ENCODE measurements at regions not wholly inside any gene's neighbourhood (a gene's known extent, or its start where the extent isn't known, plus 50 kb on each side); places are given as distances from the start of the nearest gene placed in this dataset.
"Not testable (repeated sequence)": the region's sequence is repeated elsewhere in the genome, so short reads cannot be mapped to it uniquely, and the experiment has no call there.

DNA sequence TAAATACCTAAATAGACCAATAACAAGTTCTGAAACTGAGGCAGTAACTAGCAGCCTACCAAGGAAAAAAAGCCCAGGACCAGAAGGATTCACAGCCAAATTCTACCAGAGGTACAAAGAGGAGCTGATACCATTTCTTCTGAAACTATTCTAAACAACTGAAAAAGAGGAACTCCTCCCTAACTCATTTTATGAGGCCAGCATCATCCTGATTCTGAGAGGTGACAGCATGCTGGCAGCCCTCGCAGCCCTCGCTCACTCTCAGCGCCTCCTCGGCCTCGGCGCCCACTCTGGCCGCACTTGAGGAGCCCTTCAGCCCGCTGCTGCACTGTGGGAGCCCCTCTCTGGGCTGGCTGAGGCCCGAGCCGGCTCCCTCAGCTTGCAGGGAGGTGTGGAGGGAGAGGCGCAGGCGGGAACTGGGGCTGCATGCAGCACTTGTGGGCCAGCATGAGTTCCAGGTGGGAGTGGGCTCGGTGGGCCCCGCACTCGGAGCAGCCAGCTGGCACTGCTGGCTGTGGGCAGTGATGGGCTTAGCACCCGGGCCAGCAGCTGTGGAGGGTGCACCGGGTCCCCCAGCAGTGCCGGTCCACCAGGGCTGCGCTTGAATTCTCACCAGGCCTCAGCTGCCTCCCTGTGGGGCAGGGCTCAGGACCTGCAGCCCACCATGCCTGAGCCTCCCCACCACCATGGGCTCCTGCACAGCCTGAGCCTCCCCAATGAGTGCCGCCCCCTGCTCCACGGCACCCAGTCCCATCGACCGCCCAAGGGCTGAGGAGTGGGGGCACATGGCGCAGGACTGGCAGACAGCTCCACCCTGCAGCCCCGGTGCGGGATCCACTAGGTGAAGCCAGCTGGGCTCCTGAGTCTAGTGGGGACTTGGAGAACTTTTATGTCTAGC, 263.5 kb upstream of the CRIM1 start:
- not testable (repeated sequence) for H3K4me1 ChIP-seq (ENCODE audit: control insufficient read depth in 1 of 2, insufficient read depth in 2 of 2, low read length in 2 of 2); H3K36me3 ChIP-seq (ENCODE audit: control insufficient read depth in 1 of 2, insufficient read depth in 2 of 2, low read length in 2 of 2)

DNA sequence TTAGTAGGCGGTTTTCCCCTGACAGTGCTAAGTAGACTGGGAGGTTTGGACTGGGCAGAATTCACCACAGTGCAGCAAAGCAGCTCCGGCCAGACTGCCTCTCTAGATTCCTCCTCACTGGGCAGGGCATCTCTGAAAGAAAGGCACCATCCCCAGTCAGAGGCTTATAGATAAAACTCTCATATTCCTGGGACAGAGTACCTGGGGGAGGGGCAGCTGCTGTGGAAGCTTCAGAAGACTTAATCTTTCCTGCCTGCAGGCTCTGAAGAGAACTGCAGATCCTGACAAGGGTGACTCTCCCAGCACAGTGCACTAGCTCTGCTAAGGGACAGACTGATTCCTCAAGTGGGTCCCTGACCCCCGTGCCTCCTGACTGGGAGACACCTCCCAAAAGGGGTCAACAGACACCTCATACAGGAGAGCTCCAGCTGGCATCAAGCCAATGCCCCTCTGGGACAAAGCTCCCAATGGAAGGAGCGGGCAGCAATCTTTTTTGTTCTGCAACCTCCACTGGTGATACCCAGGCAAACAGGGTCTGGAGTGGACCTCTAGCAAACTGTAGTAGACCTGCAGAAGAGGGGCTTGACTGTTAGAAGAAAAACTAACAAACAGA, 266.8 kb upstream of the CRIM1 start:
- no peaks in the 10 kb centered on the region for H3K4me1 ChIP-seq (ENCODE audit: control insufficient read depth in 1 of 2, insufficient read depth in 2 of 2, low read length in 2 of 2)
- no peaks in the 10 kb centered on the region for H3K27me3 ChIP-seq (ENCODE audit: low read depth, low read length)
- no peak overlapping the region for H3K4me3 ChIP-seq (ENCODE audit: low read depth in 1 of 2, low read length in 2 of 2)
- H3K27ac ChIP-seq (ENCODE audit: low read length), result no peak overlapping the region
- H3K9me3 ChIP-seq (ENCODE audit: control insufficient read depth in 1 of 2, low read length in 2 of 2), result no peaks in the 10 kb centered on the region
- H3K36me3 ChIP-seq (ENCODE audit: control insufficient read depth in 1 of 2, insufficient read depth in 2 of 2, low read length in 2 of 2), result no peaks in the 10 kb centered on the region

More for the DNA sequence above, 263.5 kb upstream of the CRIM1 start:
- H3K27me3 ChIP-seq (ENCODE audit: low read depth, low read length); H3K9me3 ChIP-seq (ENCODE audit: control insufficient read depth in 1 of 2, low read length in 2 of 2); H3K27ac ChIP-seq (ENCODE audit: low read length); H3K4me3 ChIP-seq (ENCODE audit: low read depth in 1 of 2, low read length in 2 of 2): not testable (repeated sequence)

DNA sequence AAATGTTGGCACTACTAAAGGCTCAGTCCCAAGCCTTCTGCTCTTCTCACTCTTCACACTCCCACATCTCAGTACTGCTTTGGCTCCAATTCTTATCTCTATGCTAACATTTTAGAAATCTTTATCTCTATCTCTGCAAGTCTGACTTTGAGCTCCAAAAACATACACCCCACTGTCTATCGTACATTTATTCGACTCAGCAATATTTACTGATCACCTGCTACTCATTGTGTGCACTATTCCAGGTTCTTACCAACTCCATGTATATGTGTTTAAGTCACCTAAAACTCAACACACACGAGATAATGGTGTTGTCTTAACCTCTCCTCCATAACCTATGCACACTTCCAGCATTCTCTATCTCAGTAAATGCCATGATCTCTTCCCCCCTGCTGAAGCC, 268.2 kb upstream of the CRIM1 start:
- Histone ChIP-seq H3K4me1 (ENCODE audit: control insufficient read depth in 1 of 2, insufficient read depth in 2 of 2, low read length in 2 of 2) (no peaks in the 10 kb centered on the region), H3K27ac (ENCODE audit: low read length) (no peak overlapping the region), H3K9me3 (ENCODE audit: control insufficient read depth in 1 of 2, low read length in 2 of 2) (no peaks in the 10 kb centered on the region), H3K36me3 (ENCODE audit: control insufficient read depth in 1 of 2, insufficient read depth in 2 of 2, low read length in 2 of 2) (no peaks in the 10 kb centered on the region), H3K27me3 (ENCODE audit: low read depth, low read length) (no peaks in the 10 kb centered on the region), H3K4me3 (ENCODE audit: low read depth in 1 of 2, low read length in 2 of 2) (no peak overlapping the region)

DNA sequence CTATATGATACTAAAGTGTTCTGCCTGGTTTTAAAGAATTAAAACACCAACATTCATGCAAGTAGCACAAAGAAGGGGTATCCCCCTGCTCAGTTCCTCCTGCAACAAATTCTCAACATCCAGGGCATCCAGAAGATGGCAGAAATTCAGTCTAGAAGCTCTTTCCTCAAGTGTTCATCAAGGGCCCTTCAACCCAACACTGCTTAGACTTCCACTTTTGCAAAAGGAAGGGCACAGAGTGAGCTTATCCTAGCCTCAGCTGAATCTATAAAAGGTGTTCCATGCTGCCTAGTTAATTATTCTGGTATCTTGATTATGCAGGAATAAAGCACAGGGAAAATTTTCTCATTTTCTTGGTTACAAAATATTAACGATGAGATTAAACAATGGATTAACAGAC, 275.8 kb upstream of the CRIM1 start:
- H3K27me3 ChIP-seq (ENCODE audit: low read depth, low read length), result no peaks in the 10 kb centered on the region
- no peaks in the 10 kb centered on the region for H3K4me1 ChIP-seq (ENCODE audit: control insufficient read depth in 1 of 2, insufficient read depth in 2 of 2, low read length in 2 of 2)
- H3K9me3 ChIP-seq (ENCODE audit: control insufficient read depth in 1 of 2, low read length in 2 of 2), result no peaks in the 10 kb centered on the region
- no peak overlapping the region for H3K27ac ChIP-seq (ENCODE audit: low read length)
- no peak overlapping the region for H3K4me3 ChIP-seq (ENCODE audit: low read depth in 1 of 2, low read length in 2 of 2)
- no peaks in the 10 kb centered on the region for H3K36me3 ChIP-seq (ENCODE audit: control insufficient read depth in 1 of 2, insufficient read depth in 2 of 2, low read length in 2 of 2)

DNA sequence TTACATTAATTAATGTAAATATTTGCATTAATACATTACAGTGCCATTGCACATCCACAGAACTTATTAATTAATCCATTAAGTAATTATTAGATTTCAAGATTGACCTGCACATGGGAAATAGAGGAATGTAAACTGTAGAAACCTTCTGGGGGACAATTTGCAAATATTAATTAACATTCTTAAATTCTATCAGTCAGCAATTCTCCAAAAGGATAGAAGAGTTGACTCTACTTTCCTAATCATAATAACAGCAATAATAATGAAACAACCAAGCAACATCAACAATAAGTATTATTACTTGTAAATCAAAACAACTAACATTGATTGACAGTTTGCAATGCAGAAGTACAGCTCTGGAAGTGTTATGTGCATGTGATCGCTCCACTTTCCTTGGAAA, 281.6 kb upstream of the CRIM1 start:
- Histone ChIP-seq H3K4me1 (ENCODE audit: control insufficient read depth in 1 of 2, insufficient read depth in 2 of 2, low read length in 2 of 2) (no peaks in the 10 kb centered on the region), H3K9me3 (ENCODE audit: control insufficient read depth in 1 of 2, low read length in 2 of 2) (no peaks in the 10 kb centered on the region), H3K27ac (ENCODE audit: low read length) (no peak overlapping the region), H3K27me3 (ENCODE audit: low read depth, low read length) (no peaks in the 10 kb centered on the region), H3K4me3 (ENCODE audit: low read depth in 1 of 2, low read length in 2 of 2) (no peak overlapping the region), H3K36me3 (ENCODE audit: control insufficient read depth in 1 of 2, insufficient read depth in 2 of 2, low read length in 2 of 2) (no peaks in the 10 kb centered on the region)

DNA sequence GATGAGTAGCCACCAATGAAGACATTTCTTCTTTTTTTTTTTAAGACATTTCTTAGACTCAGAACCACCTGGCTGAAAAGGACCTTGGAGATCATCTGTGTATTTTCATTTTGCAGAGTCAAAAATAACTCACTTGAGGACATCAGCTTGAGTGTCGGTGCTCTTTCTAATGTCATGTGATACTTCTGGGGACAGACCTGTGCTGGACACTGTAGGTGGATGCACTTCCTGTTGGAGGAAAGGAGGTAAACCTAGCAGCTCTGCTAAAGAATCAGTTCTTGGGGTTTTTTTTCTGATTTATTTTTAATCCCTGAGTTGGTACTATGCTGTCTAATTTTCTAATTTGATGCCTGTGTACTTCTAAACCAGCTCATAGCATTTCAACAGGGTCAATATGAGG, 283.9 kb upstream of the CRIM1 start:
- H3K4me3 ChIP-seq (ENCODE audit: low read depth in 1 of 2, low read length in 2 of 2), result no peak overlapping the region
- no peaks in the 10 kb centered on the region for H3K9me3 ChIP-seq (ENCODE audit: control insufficient read depth in 1 of 2, low read length in 2 of 2)
- no peak overlapping the region for H3K27ac ChIP-seq (ENCODE audit: low read length)
- H3K36me3 ChIP-seq (ENCODE audit: control insufficient read depth in 1 of 2, insufficient read depth in 2 of 2, low read length in 2 of 2), result no peaks in the 10 kb centered on the region
- no peaks in the 10 kb centered on the region for H3K4me1 ChIP-seq (ENCODE audit: control insufficient read depth in 1 of 2, insufficient read depth in 2 of 2, low read length in 2 of 2)
- no peaks in the 10 kb centered on the region for H3K27me3 ChIP-seq (ENCODE audit: low read depth, low read length)

DNA sequence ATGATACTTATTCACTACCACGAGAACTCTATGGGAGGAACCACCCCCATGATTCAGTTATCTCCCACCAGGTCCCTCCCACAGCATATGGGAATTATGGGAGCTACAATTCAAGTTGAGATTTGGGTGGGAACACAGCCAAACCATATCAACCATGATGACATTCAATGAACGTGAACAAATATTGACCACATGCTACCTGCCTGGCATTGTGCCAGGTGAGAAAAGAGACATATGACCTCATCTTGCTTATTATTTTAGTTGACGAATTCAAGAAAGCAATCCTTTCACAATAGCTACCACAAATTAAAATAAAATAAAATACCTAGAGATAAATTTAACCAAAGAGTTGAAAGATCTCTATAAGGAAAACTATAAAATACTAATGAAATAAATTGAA, 286.5 kb upstream of the CRIM1 start:
- H3K36me3 ChIP-seq (ENCODE audit: control insufficient read depth in 1 of 2, insufficient read depth in 2 of 2, low read length in 2 of 2), result no peaks in the 10 kb centered on the region
- no peak overlapping the region for H3K4me3 ChIP-seq (ENCODE audit: low read depth in 1 of 2, low read length in 2 of 2)
- H3K9me3 ChIP-seq (ENCODE audit: control insufficient read depth in 1 of 2, low read length in 2 of 2), result no peaks in the 10 kb centered on the region
- H3K27ac ChIP-seq (ENCODE audit: low read length), result no peak overlapping the region
- H3K27me3 ChIP-seq (ENCODE audit: low read depth, low read length), result no peaks in the 10 kb centered on the region
- no peaks in the 10 kb centered on the region for H3K4me1 ChIP-seq (ENCODE audit: control insufficient read depth in 1 of 2, insufficient read depth in 2 of 2, low read length in 2 of 2)

DNA sequence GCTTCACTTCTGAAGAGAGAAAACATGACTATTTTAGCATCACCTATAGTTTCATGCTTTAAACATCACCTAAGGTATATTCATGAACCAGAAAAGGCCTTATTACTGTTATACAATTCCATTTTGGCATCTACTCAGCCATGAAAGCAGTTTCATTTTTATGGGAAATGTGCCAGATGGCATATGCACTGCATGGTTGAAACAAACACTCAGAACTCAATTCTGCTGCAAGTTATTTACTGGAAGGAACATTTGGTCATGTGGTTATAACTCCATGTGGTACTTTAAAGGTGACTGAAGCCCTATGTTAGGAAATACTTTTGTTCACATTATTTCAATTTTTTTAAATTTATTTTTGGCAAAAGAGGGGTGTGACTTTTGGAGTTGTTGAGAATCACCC, 287.5 kb upstream of the CRIM1 start:
- no peaks in the 10 kb centered on the region for H3K36me3 ChIP-seq (ENCODE audit: control insufficient read depth in 1 of 2, insufficient read depth in 2 of 2, low read length in 2 of 2)
- no peak overlapping the region for H3K4me3 ChIP-seq (ENCODE audit: low read depth in 1 of 2, low read length in 2 of 2)
- H3K9me3 ChIP-seq (ENCODE audit: control insufficient read depth in 1 of 2, low read length in 2 of 2), result no peaks in the 10 kb centered on the region
- H3K27me3 ChIP-seq (ENCODE audit: low read depth, low read length), result no peaks in the 10 kb centered on the region
- no peaks in the 10 kb centered on the region for H3K4me1 ChIP-seq (ENCODE audit: control insufficient read depth in 1 of 2, insufficient read depth in 2 of 2, low read length in 2 of 2)
- no peak overlapping the region for H3K27ac ChIP-seq (ENCODE audit: low read length)

DNA sequence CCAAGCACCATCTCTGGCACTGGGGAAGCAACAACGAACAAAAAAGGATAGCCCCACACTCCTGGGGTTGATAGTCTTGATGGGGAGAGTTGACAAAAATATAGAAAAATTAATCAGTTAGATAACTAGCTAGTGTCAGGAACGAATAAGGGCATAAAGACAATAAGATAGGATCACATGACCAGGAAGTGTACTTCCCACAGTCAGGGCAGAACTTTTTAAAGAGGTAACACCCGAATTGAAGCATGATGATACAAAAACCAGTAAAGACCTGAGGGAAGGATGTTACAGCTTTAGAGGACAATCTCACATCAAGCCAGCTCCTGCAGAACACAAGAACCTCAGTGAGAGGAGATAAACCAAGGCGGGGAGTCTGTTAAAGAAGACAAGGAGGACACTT, 295.4 kb upstream of the CRIM1 start:
- Histone ChIP-seq H3K4me3 (ENCODE audit: low read depth in 1 of 2, low read length in 2 of 2) (no peak overlapping the region), H3K27me3 (ENCODE audit: low read depth, low read length) (no peaks in the 10 kb centered on the region), H3K36me3 (ENCODE audit: control insufficient read depth in 1 of 2, insufficient read depth in 2 of 2, low read length in 2 of 2) (no peaks in the 10 kb centered on the region), H3K27ac (ENCODE audit: low read length) (no peak overlapping the region), H3K9me3 (ENCODE audit: control insufficient read depth in 1 of 2, low read length in 2 of 2) (no peaks in the 10 kb centered on the region), H3K4me1 (ENCODE audit: control insufficient read depth in 1 of 2, insufficient read depth in 2 of 2, low read length in 2 of 2) (no peaks in the 10 kb centered on the region)

DNA sequence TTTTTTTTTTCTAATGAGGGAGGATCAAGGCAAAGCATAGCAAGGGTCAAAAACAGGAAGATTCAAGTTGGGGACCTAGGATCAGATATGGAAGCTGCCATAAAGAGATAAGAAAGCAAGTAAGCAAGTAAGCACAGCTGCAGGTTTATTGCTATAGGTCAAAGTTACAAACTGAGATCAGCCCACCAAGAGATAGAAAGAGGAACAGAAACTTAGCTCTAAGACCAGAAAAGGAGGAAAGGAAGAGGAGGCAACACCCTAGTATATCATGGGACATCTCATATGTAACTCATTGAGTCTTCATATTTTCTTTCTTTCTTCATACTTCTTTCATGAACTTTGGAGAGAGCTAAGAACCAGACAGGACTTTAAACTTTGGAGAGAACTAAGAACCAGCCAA, 295.9 kb upstream of the CRIM1 start:
- H3K36me3 ChIP-seq (ENCODE audit: control insufficient read depth in 1 of 2, insufficient read depth in 2 of 2, low read length in 2 of 2), result no peaks in the 10 kb centered on the region
- H3K4me1 ChIP-seq (ENCODE audit: control insufficient read depth in 1 of 2, insufficient read depth in 2 of 2, low read length in 2 of 2), result no peaks in the 10 kb centered on the region
- H3K27me3 ChIP-seq (ENCODE audit: low read depth, low read length), result no peaks in the 10 kb centered on the region
- no peak overlapping the region for H3K27ac ChIP-seq (ENCODE audit: low read length)
- no peak overlapping the region for H3K4me3 ChIP-seq (ENCODE audit: low read depth in 1 of 2, low read length in 2 of 2)
- H3K9me3 ChIP-seq (ENCODE audit: control insufficient read depth in 1 of 2, low read length in 2 of 2), result no peaks in the 10 kb centered on the region

DNA sequence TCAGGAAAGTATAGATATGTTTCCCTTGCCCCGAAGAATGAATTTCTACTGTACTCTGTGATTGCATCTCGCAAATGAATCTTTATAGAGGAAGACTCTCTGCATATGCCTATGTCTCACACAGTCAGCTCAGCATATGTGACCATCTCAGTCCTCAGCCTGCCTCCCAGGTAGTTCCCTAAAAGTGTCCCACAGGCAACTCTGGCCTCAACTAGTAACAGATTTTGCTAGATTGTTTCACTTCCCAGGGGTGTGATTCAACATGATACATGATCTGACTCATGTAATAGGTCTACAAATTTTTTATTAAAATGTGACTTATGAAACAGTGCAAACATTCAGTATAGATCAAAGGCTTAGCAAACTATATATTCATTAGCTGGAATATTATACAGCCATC, 296.6 kb upstream of the CRIM1 start:
- Histone ChIP-seq H3K9me3 (ENCODE audit: control insufficient read depth in 1 of 2, low read length in 2 of 2) (no peaks in the 10 kb centered on the region), H3K36me3 (ENCODE audit: control insufficient read depth in 1 of 2, insufficient read depth in 2 of 2, low read length in 2 of 2) (no peaks in the 10 kb centered on the region), H3K4me3 (ENCODE audit: low read depth in 1 of 2, low read length in 2 of 2) (no peak overlapping the region), H3K27me3 (ENCODE audit: low read depth, low read length) (no peaks in the 10 kb centered on the region), H3K4me1 (ENCODE audit: control insufficient read depth in 1 of 2, insufficient read depth in 2 of 2, low read length in 2 of 2) (no peaks in the 10 kb centered on the region), H3K27ac (ENCODE audit: low read length) (no peak overlapping the region)

DNA sequence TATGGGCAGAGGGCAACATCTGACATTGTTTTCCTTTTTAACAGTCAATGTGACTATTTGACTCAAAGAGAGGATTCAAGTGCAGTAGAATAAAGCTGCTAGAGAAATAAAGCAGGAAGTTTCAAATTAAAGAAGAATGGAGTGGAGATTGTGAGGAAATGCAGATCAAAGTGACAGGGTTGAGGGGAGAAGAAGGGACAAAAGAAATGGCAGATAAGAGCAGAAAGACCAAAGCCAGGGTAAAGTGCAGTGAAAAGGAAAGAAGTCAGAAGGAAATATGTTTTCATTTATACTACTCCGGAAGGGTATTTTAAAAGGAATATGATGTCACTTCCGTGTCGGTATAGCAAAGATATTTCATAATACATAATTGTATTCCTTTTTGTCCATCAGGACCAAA, 297.5 kb upstream of the CRIM1 start:
- Histone ChIP-seq H3K4me3 (ENCODE audit: low read depth in 1 of 2, low read length in 2 of 2) (no peak overlapping the region), H3K27ac (ENCODE audit: low read length) (no peak overlapping the region), H3K4me1 (ENCODE audit: control insufficient read depth in 1 of 2, insufficient read depth in 2 of 2, low read length in 2 of 2) (no peaks in the 10 kb centered on the region), H3K9me3 (ENCODE audit: control insufficient read depth in 1 of 2, low read length in 2 of 2) (no peaks in the 10 kb centered on the region), H3K36me3 (ENCODE audit: control insufficient read depth in 1 of 2, insufficient read depth in 2 of 2, low read length in 2 of 2) (no peaks in the 10 kb centered on the region), H3K27me3 (ENCODE audit: low read depth, low read length) (no peaks in the 10 kb centered on the region)
